Stimulated activated naive CD8-positive, alpha-beta T cell treated with anti-CD3 and anti-CD28 coated beads, Interleukin-15, amount 100 ng/mL, for 72 hours (primary cell): ENCODE measurements at regions not wholly inside any gene's neighbourhood (a gene's known extent, or its start where the extent isn't known, plus 50 kb on each side); places are given as distances from the start of the nearest gene placed in this dataset.
"Not testable (repeated sequence)": the region's sequence is repeated elsewhere in the genome, so short reads cannot be mapped to it uniquely, and the experiment has no call there.

ENCODE experiments used
- ATAC-seq: fragments of 150-1000 bp; cut with Tn5 transposase; 2 replicates; pipeline ENCODE4 v1.10.0; 2021; ENCODE audit warnings: mild to moderate bottlenecking, moderate library complexity
- DNase-seq, 2 donors: peaks; one replicate each; pipeline ENCODE4 v3.0.0; 2021 to 2022
- H3K27ac Mint-ChIP-seq, 2 donors: one replicate each; pipeline ENCODE4 v1.8.0; 2022; ENCODE audit warnings: mild to moderate bottlenecking in 2 of 2, mixed read lengths in 2 of 2, moderate library complexity in 2 of 2
- H3K27me3 Mint-ChIP-seq: one replicate; pipeline ENCODE4 v1.8.0; 2022; ENCODE audit warnings: mixed read lengths
- H3K4me1 Mint-ChIP-seq: one replicate; pipeline ENCODE4 v1.8.0; 2022; ENCODE audit warnings: mild to moderate bottlenecking, mixed read lengths
- H3K4me3 Mint-ChIP-seq, 2 donors: one replicate each; pipeline ENCODE4 v1.8.0; 2022; ENCODE audit warnings: mild to moderate bottlenecking in 2 of 2, mixed read lengths in 2 of 2, moderate library complexity in 1 of 2
- H3K9me3 Mint-ChIP-seq, 2 donors: one replicate each; pipeline ENCODE4 v1.8.0; 2022; ENCODE audit warnings: mixed read lengths in 2 of 2

DNA sequence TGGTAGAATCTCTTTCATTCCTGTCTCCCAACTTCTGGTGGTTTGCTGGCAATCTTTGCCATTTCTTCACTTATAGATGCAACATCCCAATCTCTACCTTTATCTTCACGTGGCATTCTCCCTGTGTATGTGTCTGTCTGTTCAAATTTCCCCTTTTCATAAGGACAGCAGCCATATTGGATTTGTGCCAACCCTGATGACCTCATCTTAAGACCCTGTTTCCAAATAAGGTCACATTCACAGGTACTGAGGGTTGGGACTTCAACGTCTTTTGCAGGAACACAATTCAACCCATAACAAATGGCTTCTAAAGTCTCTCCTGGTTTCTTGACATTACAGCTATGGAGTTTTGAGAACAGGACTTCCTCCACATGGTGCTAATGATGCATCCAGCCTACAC is 84.5 kb upstream of the OLIG2 start:
- peaks cover 10% of the 10 kb centered on the region for H3K4me1 Mint-ChIP-seq
- H3K27ac Mint-ChIP-seq: no peak overlapping the region
- no peak for ATAC-seq
- H3K27me3 Mint-ChIP-seq: no peaks in the 10 kb centered on the region
- no peak overlapping the region for H3K4me3 Mint-ChIP-seq
- no peak for DNase-seq
- no peaks in the 10 kb centered on the region for H3K9me3 Mint-ChIP-seq

GRCh38 chr21:32946654-32947053 is 79.1 kb upstream of the OLIG2 start:
- DNase-seq: no peak
- ATAC-seq: no peak
- no peaks in the 10 kb centered on the region for H3K27me3 Mint-ChIP-seq
- H3K4me3 Mint-ChIP-seq: no peak overlapping the region
- H3K9me3 Mint-ChIP-seq: no peaks in the 10 kb centered on the region
- H3K4me1 Mint-ChIP-seq: no peaks in the 10 kb centered on the region
- H3K27ac Mint-ChIP-seq: no peak overlapping the region

DNA sequence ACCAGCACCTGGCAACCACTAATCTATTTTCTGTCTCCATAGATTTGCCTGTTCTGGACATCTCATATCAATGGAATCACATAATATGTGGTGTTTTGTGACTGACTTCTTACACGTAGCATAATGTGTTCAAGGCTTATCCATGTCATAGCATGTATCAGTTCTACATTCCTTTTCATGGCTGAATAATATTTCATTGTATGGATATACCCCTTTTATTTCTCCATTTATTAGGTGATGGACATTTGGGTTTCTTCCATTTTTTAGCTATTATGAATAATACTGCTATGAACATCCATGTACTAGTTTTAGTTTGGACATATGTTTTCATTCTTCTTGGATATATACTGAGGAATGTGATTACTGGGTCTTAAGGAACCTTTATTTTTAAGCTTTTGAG is 78.0 kb upstream of the OLIG2 start:
- Mint-ChIP-seq H3K27me3 (peaks cover 5% of the 10 kb centered on the region), H3K4me1 (no peaks in the 10 kb centered on the region), H3K4me3 (no peak overlapping the region), H3K27ac (no peak overlapping the region), H3K9me3 (no peaks in the 10 kb centered on the region)
- no peak for ATAC-seq
- no peak for DNase-seq

DNA sequence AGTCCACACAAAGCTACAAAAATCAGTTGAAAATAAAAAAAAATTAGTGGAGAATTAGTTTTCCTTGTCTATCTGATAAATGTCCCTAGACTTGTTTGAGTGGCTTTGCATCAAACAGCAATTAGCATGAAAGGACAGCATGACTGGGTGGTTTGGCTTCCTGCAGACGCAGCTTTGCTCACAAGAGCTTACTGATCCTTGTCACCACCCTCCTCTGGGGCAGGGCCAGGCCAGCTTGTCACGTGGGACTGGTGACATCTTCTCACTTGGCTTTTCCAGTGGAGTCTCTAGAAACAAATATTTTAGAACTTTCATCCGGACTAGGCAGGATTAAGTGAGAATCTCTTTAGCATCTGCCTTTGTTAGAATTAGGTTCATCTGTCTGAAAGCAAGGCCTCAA is 76.0 kb upstream of the OLIG2 start:
- no peak for DNase-seq
- Mint-ChIP-seq H3K4me1 (no peaks in the 10 kb centered on the region), H3K27ac (no peak overlapping the region), H3K9me3 (no peaks in the 10 kb centered on the region), H3K4me3 (no peak overlapping the region), H3K27me3 (peaks cover 20% of the 10 kb centered on the region)
- no peak for ATAC-seq

GRCh38 chr21:32951041-32951440 is 74.7 kb upstream of the OLIG2 start:
- H3K9me3 Mint-ChIP-seq: no peaks in the 10 kb centered on the region
- ATAC-seq (no peak), DNase-seq (no peak)
- H3K4me1 Mint-ChIP-seq: no peaks in the 10 kb centered on the region
- no peak overlapping the region for H3K4me3 Mint-ChIP-seq
- no peak overlapping the region for H3K27ac Mint-ChIP-seq
- H3K27me3 Mint-ChIP-seq: peaks cover 33% of the 10 kb centered on the region

DNA sequence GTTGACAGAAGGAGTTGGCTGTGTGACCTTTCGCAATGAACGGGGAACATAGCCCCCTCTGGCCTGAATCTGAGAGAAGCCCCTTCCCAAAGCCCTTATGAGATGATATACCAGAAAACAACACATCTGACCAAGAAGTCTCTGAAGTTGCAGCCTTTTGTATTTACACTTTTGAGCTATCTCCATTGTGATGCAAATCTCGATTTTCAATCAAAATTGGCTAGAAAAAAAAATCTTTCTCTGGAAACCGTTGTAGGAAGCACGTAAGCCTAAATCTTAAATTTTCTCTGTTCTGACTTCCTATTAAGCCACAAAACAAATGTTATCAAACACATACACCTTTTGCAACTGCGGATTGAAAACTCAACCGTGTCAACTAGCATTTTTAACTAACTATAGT is 71.4 kb upstream of the OLIG2 start:
- ATAC-seq (no peak), DNase-seq (no peak)
- H3K4me3 Mint-ChIP-seq: no peak overlapping the region
- H3K27me3 Mint-ChIP-seq: peaks cover 52% of the 10 kb centered on the region
- peaks cover 5% of the 10 kb centered on the region for H3K4me1 Mint-ChIP-seq
- H3K9me3 Mint-ChIP-seq: no peaks in the 10 kb centered on the region
- H3K27ac Mint-ChIP-seq: no peak overlapping the region

GRCh38 chr21:32955311-32956060 is 70.2 kb upstream of the OLIG2 start:
- peaks cover 52% of the 10 kb centered on the region for H3K27me3 Mint-ChIP-seq
- DNase-seq (no peak), ATAC-seq (no peak)
- H3K4me3 Mint-ChIP-seq: no peak overlapping the region
- H3K27ac Mint-ChIP-seq: no peak overlapping the region
- peaks cover 5% of the 10 kb centered on the region for H3K4me1 Mint-ChIP-seq
- H3K9me3 Mint-ChIP-seq: no peaks in the 10 kb centered on the region

GRCh38 chr21:32956061-32956656 is 69.6 kb upstream of the OLIG2 start:
- Mint-ChIP-seq H3K9me3 (no peaks in the 10 kb centered on the region), H3K27me3 (peaks cover 59% of the 10 kb centered on the region), H3K27ac (peak overlapping the region in 1 of 2 donors; percentile 74), H3K4me3 (no peak overlapping the region), H3K4me1 (peaks cover 5% of the 10 kb centered on the region)
- DNase-seq (no peak), ATAC-seq (no peak)

DNA sequence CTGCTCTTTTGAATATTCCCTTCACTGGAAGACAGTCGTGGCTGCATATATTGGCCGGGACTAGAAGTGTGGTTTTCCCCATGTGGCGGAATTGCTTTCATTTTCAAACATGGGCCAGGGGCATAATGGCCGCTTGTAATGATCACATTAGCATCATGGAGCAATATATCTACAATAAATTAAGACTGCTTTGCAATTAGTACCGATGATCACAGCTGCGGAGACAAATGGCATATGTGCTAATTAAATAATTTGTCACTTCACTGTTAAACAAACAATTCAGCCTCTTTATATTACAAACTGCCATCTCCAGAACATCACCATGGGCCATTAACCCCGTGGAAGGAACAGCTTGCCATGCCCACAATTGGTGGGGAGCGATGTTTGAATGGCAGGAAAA is 68.2 kb upstream of the OLIG2 start:
- H3K27ac Mint-ChIP-seq: no peak overlapping the region
- no peak for DNase-seq
- H3K4me1 Mint-ChIP-seq: peaks cover 5% of the 10 kb centered on the region
- ATAC-seq: no peak
- H3K9me3 Mint-ChIP-seq: no peaks in the 10 kb centered on the region
- H3K27me3 Mint-ChIP-seq: peaks cover 58% of the 10 kb centered on the region
- no peak overlapping the region for H3K4me3 Mint-ChIP-seq

GRCh38 chr21:32958288-32959002 is 67.3 kb upstream of the OLIG2 start:
- H3K27me3 Mint-ChIP-seq: peaks cover 52% of the 10 kb centered on the region
- ATAC-seq: peak; percentile 55
- peaks cover 5% of the 10 kb centered on the region for H3K4me1 Mint-ChIP-seq

GRCh38 chr21:32962268-32962667 is 63.5 kb upstream of the OLIG2 start:
- Mint-ChIP-seq H3K27me3 (peaks cover 19% of the 10 kb centered on the region), H3K9me3 (no peaks in the 10 kb centered on the region), H3K4me3 (no peak overlapping the region), H3K4me1 (peaks cover 5% of the 10 kb centered on the region), H3K27ac (no peak overlapping the region)
- DNase-seq (no peak), ATAC-seq (no peak)

More at GRCh38 chr21:32958288-32959002, 67.3 kb upstream of the OLIG2 start:
- no peak overlapping the region for H3K4me3 Mint-ChIP-seq
- DNase-seq: no peak
- no peak overlapping the region for H3K27ac Mint-ChIP-seq
- no peaks in the 10 kb centered on the region for H3K9me3 Mint-ChIP-seq

DNA sequence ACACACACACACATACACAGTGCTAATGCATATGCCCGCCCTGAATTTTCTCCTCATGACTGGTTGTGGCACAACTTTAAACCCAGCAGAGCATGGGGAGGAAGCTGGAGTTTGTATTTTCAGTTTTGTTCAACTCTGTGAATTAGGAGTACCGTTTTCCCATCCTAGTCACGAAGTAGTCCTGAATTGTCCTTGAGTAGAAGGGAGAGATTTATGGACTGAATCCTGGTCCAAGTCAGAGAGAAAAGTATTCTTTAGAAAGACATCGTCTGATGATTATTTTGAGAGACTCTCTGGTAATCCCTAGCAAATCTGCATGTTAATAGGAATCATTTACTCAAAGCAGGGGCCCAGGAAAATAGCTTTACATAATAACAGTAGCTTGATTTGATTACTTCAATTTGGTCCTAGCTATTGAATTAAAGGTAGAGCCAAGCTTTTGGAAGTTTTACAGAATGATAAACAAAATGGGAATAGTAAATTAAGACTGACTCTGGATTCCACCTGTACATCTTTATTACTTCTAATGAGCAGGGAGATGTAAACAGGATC is 60.5 kb upstream of the OLIG2 start:
- H3K27me3 Mint-ChIP-seq: peaks cover 8% of the 10 kb centered on the region
- H3K4me1 Mint-ChIP-seq: peaks cover 5% of the 10 kb centered on the region
- no peak overlapping the region for H3K27ac Mint-ChIP-seq
- DNase-seq (no peak), ATAC-seq (no peak)
- H3K9me3 Mint-ChIP-seq: no peaks in the 10 kb centered on the region
- no peak overlapping the region for H3K4me3 Mint-ChIP-seq

GRCh38 chr21:32966120-32966519 is 59.6 kb upstream of the OLIG2 start:
- DNase-seq: no peak
- Mint-ChIP-seq H3K4me3 (no peak overlapping the region), H3K27me3 (peaks cover 2% of the 10 kb centered on the region), H3K9me3 (no peaks in the 10 kb centered on the region), H3K27ac (no peak overlapping the region), H3K4me1 (peaks cover 5% of the 10 kb centered on the region)
- no peak for ATAC-seq

DNA sequence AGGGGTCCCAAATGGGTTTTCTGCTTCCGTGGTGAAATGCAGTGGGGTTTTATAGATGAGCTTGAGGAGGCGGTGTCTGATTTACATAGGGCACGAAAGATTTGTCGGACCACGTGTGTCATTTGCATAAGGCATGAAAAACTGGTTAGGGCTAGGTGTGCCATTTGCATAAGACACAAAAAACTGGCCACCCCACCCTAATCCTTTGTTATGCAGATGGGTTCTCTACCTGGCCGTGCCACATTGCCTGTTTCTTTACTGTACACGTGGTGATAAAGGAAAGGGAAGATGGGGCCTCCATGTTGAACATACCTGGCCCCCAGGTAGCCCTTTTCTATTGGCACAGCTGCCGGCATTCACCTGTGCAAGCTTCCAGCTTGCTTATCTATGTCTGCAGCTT is 57.6 kb upstream of the OLIG2 start:
- not testable (repeated sequence) for H3K27ac Mint-ChIP-seq, H3K4me1 Mint-ChIP-seq, H3K27me3 Mint-ChIP-seq, DNase-seq, H3K4me3 Mint-ChIP-seq, ATAC-seq, H3K9me3 Mint-ChIP-seq

DNA sequence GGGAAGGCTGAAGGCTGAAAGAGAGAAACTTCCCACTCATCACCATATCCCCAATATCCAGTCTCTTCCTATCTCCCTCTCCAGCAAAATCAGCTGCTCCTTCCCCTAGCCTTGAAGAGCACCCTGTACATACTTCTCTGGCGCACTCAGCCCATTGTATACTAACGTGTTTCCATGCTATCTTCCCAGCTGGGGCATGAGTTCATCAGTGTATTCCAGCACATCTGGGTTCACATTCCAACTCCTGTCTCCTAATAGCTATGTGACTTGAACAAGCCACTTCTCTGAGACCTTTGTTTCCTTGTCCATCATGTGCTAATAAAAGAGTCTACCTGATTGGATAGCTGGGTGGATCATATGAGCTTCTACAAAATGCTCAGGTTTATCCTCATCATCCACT is 51.1 kb upstream of the OLIG2 start:
- H3K27me3 Mint-ChIP-seq: peaks cover 18% of the 10 kb centered on the region
- no peaks in the 10 kb centered on the region for H3K4me1 Mint-ChIP-seq
- DNase-seq (no peak), ATAC-seq (no peak)
- no peak overlapping the region for H3K4me3 Mint-ChIP-seq
- H3K9me3 Mint-ChIP-seq: no peaks in the 10 kb centered on the region
- H3K27ac Mint-ChIP-seq: no peak overlapping the region

DNA sequence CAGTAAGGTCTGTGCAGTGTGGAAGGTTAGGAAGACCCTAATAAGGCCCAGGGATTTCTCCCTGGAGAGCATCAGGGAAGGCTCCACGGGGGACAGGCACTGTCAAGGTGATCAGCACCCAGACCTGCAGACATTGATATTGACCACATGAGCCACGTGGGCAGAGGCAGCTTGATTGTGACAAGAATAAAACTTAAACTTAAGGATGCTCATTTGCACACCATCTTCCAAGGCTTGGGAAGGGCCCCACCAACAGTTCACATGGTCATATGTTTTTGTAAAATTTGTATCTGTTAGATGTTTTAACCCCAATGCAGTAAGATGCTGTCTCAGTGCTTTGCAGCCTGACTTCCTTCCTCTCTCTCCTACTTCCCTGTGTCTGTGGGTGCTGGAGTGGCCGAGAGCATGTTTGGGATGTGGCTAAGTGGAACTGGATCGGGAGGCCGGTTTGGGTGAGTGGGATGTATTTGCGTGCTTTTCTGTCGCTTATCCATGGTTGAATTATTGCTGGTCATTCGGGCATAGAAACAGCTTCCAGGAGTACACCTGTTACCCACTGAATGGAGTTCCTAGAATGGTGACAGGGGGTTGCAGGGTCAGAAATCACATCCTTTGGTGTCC is 49.8 kb upstream of the OLIG2 start:
- DNase-seq: no peak
- no peak overlapping the region for H3K27ac Mint-ChIP-seq
- H3K4me1 Mint-ChIP-seq: no peaks in the 10 kb centered on the region
- peaks cover 18% of the 10 kb centered on the region for H3K27me3 Mint-ChIP-seq
- no peak for ATAC-seq
- no peaks in the 10 kb centered on the region for H3K9me3 Mint-ChIP-seq
- H3K4me3 Mint-ChIP-seq: no peak overlapping the region
